HepG2 (cell line): ENCODE measurements at regions not wholly inside any gene's neighbourhood (a gene's known extent, or its start where the extent isn't known, plus 50 kb on each side); places are given as distances from the start of the nearest gene placed in this dataset.

ENCODE experiments used
- ATAC-seq: fragments of 200-7000 bp; cut with Tn5 transposase; 3 replicates; pipeline ENCODE4 v1.9.1; 2020; ENCODE audit warnings: mild to moderate bottlenecking, moderate library complexity
- BruUV-seq: library from RNA; stranded (reverse); fragments of 400-500 nt; replicated peaks from 2 replicates; lab custom pipeline; 2021; lab: Mats Ljungman, UMichigan
- CTCF ChIA-PET: fragments of 300-600 bp; formaldehyde crosslinking; extraction: SDS; loops from one replicate; lab custom pipeline; 2021; ENCODE audit warnings: low total read pairs, inconsistent platforms, low intra/inter-chr PET ratio; lab: Yijun Ruan, JAX
- POLR2A ChIA-PET: fragments of 350-600 bp; sonication (Branson Sonifier 250); formaldehyde crosslinking; loops from one replicate; lab custom pipeline; 2020; ENCODE audit warnings: antibody characterized with exemption, inconsistent platforms; lab: Yijun Ruan, JAX
- DNase-seq: peaks from one replicate; pipeline ENCODE4 v3.0.0-alpha.2; 2015; ENCODE audit warnings: low spot score
- FAIRE-seq: peaks from 3 replicates; lab custom pipeline; 2011; peaks lifted over from hg19 to GRCh38; lab: Jason Lieb, UNC
- H2AFZ ChIP-seq: one replicate; pipeline ENCODE4 v1.6.1; 2011; ENCODE audit warnings: low read length, inconsistent platforms
- H3K27ac ChIP-seq: fragments of 300-600 bp; 3 replicates; pipeline ENCODE4 v1.8.0; 2011; ENCODE audit warnings: mixed run types, mild to moderate bottlenecking, mixed read lengths, low read length, inconsistent platforms; ENCODE audit not compliant: insufficient read depth; ENCODE audit errors: extremely low read length
- H3K27me3 ChIP-seq, 2 experiments: fragments of 200-600 bp in 1 of 2; 2 replicates in 1 of 2; 3 replicates in 1 of 2; pipeline versions ENCODE4 v1.6.0 to v1.8.0; 2011; ENCODE audit warnings: low read length in 2 of 2, mild to moderate bottlenecking in 2 of 2, moderate library complexity in 2 of 2, inconsistent platforms in 1 of 2; ENCODE audit not compliant: insufficient read depth in 2 of 2, control insufficient read depth in 1 of 2
- H3K36me3 ChIP-seq, 2 experiments: fragments of 200-600 bp in 1 of 2; replicated peaks in 1 of 2; 2 replicates in 1 of 2; 3 replicates in 1 of 2; pipeline versions ENCODE4 v1.5.1 to v1.8.0; 2011; ENCODE audit warnings: low read length in 2 of 2, inconsistent platforms in 1 of 2; ENCODE audit not compliant: insufficient read depth in 2 of 2, control insufficient read depth in 1 of 2
- H3K4me1 ChIP-seq: 2 replicates; pipeline ENCODE4 v1.5.1; 2012; ENCODE audit warnings: low read length, inconsistent platforms; ENCODE audit not compliant: insufficient read depth
- H3K4me2 ChIP-seq: 2 replicates; pipeline ENCODE4 v1.6.0; 2011; ENCODE audit warnings: low read depth, low read length, inconsistent platforms
- H3K4me3 ChIP-seq, 3 experiments: fragments of 200-600 bp in 1 of 3; sonication (generic), shearing (Covaris generic) in 1 of 3; replicated peaks in 1 of 3; 2 replicates each; pipeline ENCODE4 v1.5.1; 2011 to 2016; ENCODE audit warnings: low read length in 3 of 3, inconsistent platforms in 2 of 3, low read depth in 2 of 3, mild to moderate bottlenecking in 2 of 3, control low read depth in 1 of 3, mixed read lengths in 1 of 3; ENCODE audit not compliant: insufficient read depth in 1 of 3
- H3K79me2 ChIP-seq: one replicate; pipeline ENCODE4 v1.6.1; 2011; ENCODE audit warnings: low read length, inconsistent platforms; ENCODE audit not compliant: insufficient read depth
- H3K9ac ChIP-seq: 2 replicates; pipeline ENCODE4 v1.6.0; 2011; ENCODE audit warnings: mild to moderate bottlenecking, low read depth, low read length, inconsistent platforms; ENCODE audit not compliant: insufficient read depth
- H3K9me3 ChIP-seq: 2 replicates; pipeline ENCODE4 v1.5.1; 2012; ENCODE audit warnings: mild to moderate bottlenecking, low read length
- H4K20me1 ChIP-seq: 2 replicates; pipeline ENCODE4 v1.6.0; 2011; ENCODE audit warnings: inconsistent platforms, mild to moderate bottlenecking, low read length, moderate library complexity; ENCODE audit not compliant: insufficient read depth
- AFF4 ChIP-seq: sonication (generic); formaldehyde crosslinking; IDR thresholded peaks from 2 replicates; pipeline ENCODE4 v1.4.0; 2020; ENCODE audit warnings: missing genetic modification reagents
- BCL6 ChIP-seq: IDR thresholded peaks from 2 replicates; pipeline ENCODE4 v1.6.1; 2016; ENCODE audit warnings: missing genetic modification reagents, missing compliant biosample characterization
- E2F5 ChIP-seq: sonication (generic); formaldehyde crosslinking; conservative IDR thresholded peaks from 2 replicates; pipeline ENCODE4 v1.4.0; 2020; ENCODE audit warnings: missing genetic modification reagents
- GATAD1 ChIP-seq: IDR thresholded peaks from 2 replicates; pipeline ENCODE4 v1.6.1; 2016; ENCODE audit warnings: missing genetic modification reagents, missing compliant biosample characterization
- HOXA3 ChIP-seq: sonication (generic); formaldehyde crosslinking; IDR thresholded peaks from 2 replicates; pipeline ENCODE4 v1.5.0; 2020; ENCODE audit warnings: missing genetic modification reagents
- MED13 ChIP-seq: sonication (generic); formaldehyde crosslinking; IDR thresholded peaks from 2 replicates; pipeline ENCODE4 v1.5.0; 2020; ENCODE audit warnings: missing genetic modification reagents
- NBN ChIP-seq: fragments of 450-650 bp; conservative IDR thresholded peaks from 2 replicates; pipeline ENCODE4 v1.6.1; 2017
- PAF1 ChIP-seq: IDR thresholded peaks from 2 replicates; pipeline ENCODE4 v1.6.1; 2016; ENCODE audit warnings: missing genetic modification reagents, missing compliant biosample characterization
- TOPORS ChIP-seq: sonication (generic); formaldehyde crosslinking; IDR thresholded peaks from 2 replicates; pipeline ENCODE4 v1.8.0; 2023; ENCODE audit warnings: mild to moderate bottlenecking, missing genetic modification reagents
- ZFX ChIP-seq: sonication (generic); formaldehyde crosslinking; IDR thresholded peaks from 2 replicates; pipeline ENCODE4 v1.4.0; 2020; ENCODE audit warnings: mild to moderate bottlenecking, low read depth, missing genetic modification reagents, moderate library complexity
- ZNF18 ChIP-seq: sonication (generic); formaldehyde crosslinking; IDR thresholded peaks from 2 replicates; pipeline ENCODE4 v1.8.0; 2022; ENCODE audit warnings: mild to moderate bottlenecking, missing genetic modification reagents; ENCODE audit not compliant: insufficient replicate concordance
- ZNF572 ChIP-seq: sonication (generic); formaldehyde crosslinking; IDR thresholded peaks from 2 replicates; pipeline ENCODE4 v1.5.1; 2020; ENCODE audit warnings: mild to moderate bottlenecking, missing genetic modification reagents
- ZNF607 ChIP-seq: sonication (generic); formaldehyde crosslinking; IDR thresholded peaks from 2 replicates; pipeline ENCODE4 v1.5.1; 2020; ENCODE audit warnings: missing genetic modification reagents, mild to moderate bottlenecking, borderline replicate concordance
- ZNF704 ChIP-seq: sonication (generic); formaldehyde crosslinking; IDR thresholded peaks from 2 replicates; pipeline ENCODE4 v1.8.1; 2023; ENCODE audit warnings: mild to moderate bottlenecking, inconsistent platforms, moderate library complexity, missing genetic modification reagents, borderline replicate concordance
- ZNF782 ChIP-seq: sonication (generic); formaldehyde crosslinking; IDR thresholded peaks from 2 replicates; pipeline ENCODE4 v1.4.0; 2020; ENCODE audit warnings: missing genetic modification reagents, mild to moderate bottlenecking, borderline replicate concordance
- ZNF816 ChIP-seq: sonication (generic); formaldehyde crosslinking; IDR thresholded peaks from 2 replicates; pipeline ENCODE4 v1.8.0; 2022; ENCODE audit warnings: missing genetic modification reagents, mild to moderate bottlenecking, borderline replicate concordance
- WGBS: methylation state at CpG from one replicate; pipeline ENCODE4 v1.1.6; 2017; ENCODE audit warnings: low lambda C conversion rate; 5-methylcytosine and 5-hydroxymethylcytosine counted together
- in situ Hi-C: cut with HindIII; loops from 2 replicates; pipeline ENCODE4 v1.10.0; 2017; ENCODE audit warnings: low pct_unique_long_range_greater_than_20kb; ENCODE audit not compliant: extremely low pct_ligation_motif_present
- intact Hi-C: fragments of 100-400 bp; cut with micrococcal nuclease; formaldehyde crosslinking; loops from one replicate; pipeline ENCODE4 v1.10.0; 2022; ENCODE audit not compliant: unreplicated experiment

GRCh38 chr5:134466241-134467069, 54.8 kb upstream of the CDKN2AIPNL start:
- Histone ChIP-seq H3K79me2 (no peaks in the 10 kb centered on the region), H3K4me2 (peak overlapping the region; percentile 73), H2AFZ (no peak overlapping the region), H3K36me3 (no peaks in the 10 kb centered on the region), H3K27me3 (peaks cover 0 to 3% of the 10 kb centered on the region in 2 experiments; a peak in 3 of 5 replicates), H3K4me3 (peak overlapping the region; percentile 81 to 83 (median 82)), H4K20me1 (no peaks in the 10 kb centered on the region), H3K9me3 (no peaks in the 10 kb centered on the region), H3K9ac (peak overlapping the region; percentile 91), H3K4me1 (peaks cover 26% of the 10 kb centered on the region), H3K27ac (peak overlapping the region; percentile 95)
- peak; percentile 85 for ATAC-seq
- intact Hi-C loops: loop anchor here (1.0 to 5.0 kb wide), 2 partner anchors 37 to 49 kb away; no protein-coding TSS in a partner anchor
- CTCF ChIA-PET: no interaction called here
- peak; percentile 71 for FAIRE-seq
- POLR2A ChIA-PET: interaction anchor here (0.7 to 5.6 kb wide), 25 partner anchors 9 to 354 kb away, joined by 3 to 181 read pairs (median 5); partner anchors contain the start of genes CDKN2AIPNL, JADE2, PPP2CA and UBE2B
- in situ Hi-C loops: loop anchor here (5.0 kb wide), 1 partner anchor 46 kb away; no protein-coding TSS in a partner anchor
- peak; percentile 86 for DNase-seq
- TSS peak; percentile 92 for BruUV-seq
- 2% methylated on average over 12 of the region's 26 CpGs for WGBS
- TF ChIP-seq HOXA3: 0 out of 2 replicates have a peak, but pooled peaks have one; percentile 54
- 0 out of 2 replicates have a peak, but pooled peaks have one; percentile 2 for TF ChIP-seq ZNF572 (CRISPR knock-in tag)
- TF ChIP-seq TOPORS (CRISPR knock-in tag): no peak
- no peak; the same call in 1 of the 2 replicates for TF ChIP-seq GATAD1 (CRISPR knock-in tag)
- TF ChIP-seq ZNF782 (CRISPR knock-in tag): no peak
- no peak for TF ChIP-seq ZNF704 (CRISPR knock-in tag)
- peak; percentile 70 for TF ChIP-seq ZFX
- no peak for TF ChIP-seq ZNF816 (CRISPR knock-in tag)
- no peak for TF ChIP-seq NBN
- no peak for TF ChIP-seq AFF4
- TF ChIP-seq BCL6 (CRISPR knock-in tag): peak; percentile 78
- TF ChIP-seq ZNF607 (CRISPR knock-in tag): no peak
- no peak for TF ChIP-seq E2F5 (CRISPR knock-in tag)
- TF ChIP-seq MED13 (CRISPR knock-in tag): 0 out of 2 replicates have a peak, but pooled peaks have one; percentile 4
- peak; percentile 46 for TF ChIP-seq ZNF18 (CRISPR knock-in tag)
- no peak for TF ChIP-seq PAF1
